Stimulated activated memory B cell treated with anti-CD40 and anti-IgM and Interleukin-4, amounts not matched to agents 10 μg/mL and 1 μg/mL and 100 μg/mL, for 72 hours (primary cell): ENCODE measurements at regions not wholly inside any gene's neighbourhood (a gene's known extent, or its start where the extent isn't known, plus 50 kb on each side); places are given as distances from the start of the nearest gene placed in this dataset.
A peak's percentile ranks its signal among the peaks of the same experiment; 100 is the strongest.

ENCODE experiments used
- ATAC-seq: fragments of 150-1000 bp; cut with Tn5 transposase; 2 replicates; pipeline ENCODE4 v1.10.0; 2021
- H3K27ac Mint-ChIP-seq: one replicate; pipeline ENCODE4 v1.8.0; 2022; ENCODE audit warnings: mild to moderate bottlenecking, mixed read lengths
- H3K27me3 Mint-ChIP-seq: one replicate; pipeline ENCODE4 v1.8.0; 2022; ENCODE audit warnings: mixed read lengths
- H3K36me3 Mint-ChIP-seq: one replicate; pipeline ENCODE4 v1.8.0; 2022; ENCODE audit warnings: mixed read lengths
- H3K4me1 Mint-ChIP-seq: one replicate; pipeline ENCODE4 v1.8.0; 2022; ENCODE audit warnings: mixed read lengths
- H3K4me3 Mint-ChIP-seq: one replicate; pipeline ENCODE4 v1.8.0; 2022; ENCODE audit warnings: mild to moderate bottlenecking, moderate library complexity, mixed read lengths
- H3K9me3 Mint-ChIP-seq: one replicate; pipeline ENCODE4 v1.8.0; 2022; ENCODE audit warnings: mixed read lengths

DNA sequence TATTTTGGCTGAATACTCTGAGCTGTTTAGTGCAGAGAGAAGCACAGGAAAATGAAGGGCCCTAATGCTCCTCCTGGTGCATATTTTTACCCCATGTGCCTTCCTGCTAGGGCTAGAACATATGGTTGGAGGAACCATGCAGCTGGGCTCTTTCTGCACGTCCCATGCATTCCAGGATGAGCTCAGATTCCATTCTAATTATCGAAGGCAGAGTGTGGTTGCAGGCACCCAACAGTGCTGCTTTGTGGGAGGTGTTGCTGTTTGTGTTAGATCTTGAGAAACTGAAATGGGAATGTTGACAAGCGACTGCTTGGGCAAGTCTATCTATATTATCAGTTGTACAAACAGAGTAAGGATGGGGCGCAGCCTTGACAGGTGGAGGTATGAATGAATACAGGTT, 419.5 kb downstream of the DHX35 start:
- Mint-ChIP-seq H3K4me3 (no peak overlapping the region), H3K36me3 (no peaks in the 10 kb centered on the region), H3K9me3 (no peaks in the 10 kb centered on the region), H3K4me1 (no peaks in the 10 kb centered on the region), H3K27me3 (no peaks in the 10 kb centered on the region), H3K27ac (no peak overlapping the region)
- no peak for ATAC-seq

DNA sequence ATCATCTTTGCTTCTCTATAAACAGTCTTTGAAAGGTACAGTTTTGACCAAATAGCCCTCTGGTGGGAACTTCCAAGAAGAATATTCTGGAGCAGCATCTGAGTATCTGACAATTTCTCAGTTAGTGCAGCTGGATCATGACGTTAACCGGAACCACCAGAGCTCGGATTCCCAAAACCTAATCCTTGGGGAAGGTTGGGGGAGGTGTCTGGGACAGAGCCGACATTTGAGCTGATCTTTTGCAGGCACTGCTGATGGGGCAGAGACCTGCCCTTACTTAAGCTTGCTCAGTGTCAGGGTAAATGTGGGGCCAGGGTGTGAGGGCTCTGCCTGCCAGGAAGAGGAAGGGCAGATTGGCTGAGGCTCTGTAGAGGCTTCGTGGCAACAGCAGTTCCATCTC, 416.6 kb downstream of the DHX35 start:
- H3K27me3 Mint-ChIP-seq = no peaks in the 10 kb centered on the region
- no peaks in the 10 kb centered on the region for H3K9me3 Mint-ChIP-seq
- H3K4me3 Mint-ChIP-seq = no peak overlapping the region
- no peaks in the 10 kb centered on the region for H3K4me1 Mint-ChIP-seq
- H3K27ac Mint-ChIP-seq = no peak overlapping the region
- peak; percentile 24 for ATAC-seq
- no peaks in the 10 kb centered on the region for H3K36me3 Mint-ChIP-seq

DNA sequence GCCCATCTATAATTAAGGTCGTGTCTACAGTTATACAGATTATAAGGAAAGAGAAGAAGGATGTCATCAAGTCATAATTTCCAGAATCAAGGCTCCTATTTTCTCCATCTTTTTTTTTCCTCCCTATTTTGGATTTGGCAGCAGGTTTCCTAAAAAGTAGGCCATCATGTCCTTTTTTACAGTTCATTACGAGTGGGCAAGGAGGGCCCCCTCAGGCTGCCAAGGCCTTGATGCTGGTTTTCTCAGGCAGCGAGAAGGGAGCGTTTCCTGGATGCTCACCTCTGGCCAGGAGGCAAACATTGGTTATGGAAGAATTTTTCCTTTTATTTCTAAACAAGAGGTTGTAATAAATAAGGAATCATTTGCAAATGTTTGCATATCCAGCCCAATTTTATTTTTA, 414.6 kb downstream of the DHX35 start:
- no peaks in the 10 kb centered on the region for H3K27me3 Mint-ChIP-seq
- H3K27ac Mint-ChIP-seq = no peak overlapping the region
- no peak overlapping the region for H3K4me3 Mint-ChIP-seq
- no peaks in the 10 kb centered on the region for H3K9me3 Mint-ChIP-seq
- H3K36me3 Mint-ChIP-seq = no peaks in the 10 kb centered on the region
- no peaks in the 10 kb centered on the region for H3K4me1 Mint-ChIP-seq
- ATAC-seq = no peak

DNA sequence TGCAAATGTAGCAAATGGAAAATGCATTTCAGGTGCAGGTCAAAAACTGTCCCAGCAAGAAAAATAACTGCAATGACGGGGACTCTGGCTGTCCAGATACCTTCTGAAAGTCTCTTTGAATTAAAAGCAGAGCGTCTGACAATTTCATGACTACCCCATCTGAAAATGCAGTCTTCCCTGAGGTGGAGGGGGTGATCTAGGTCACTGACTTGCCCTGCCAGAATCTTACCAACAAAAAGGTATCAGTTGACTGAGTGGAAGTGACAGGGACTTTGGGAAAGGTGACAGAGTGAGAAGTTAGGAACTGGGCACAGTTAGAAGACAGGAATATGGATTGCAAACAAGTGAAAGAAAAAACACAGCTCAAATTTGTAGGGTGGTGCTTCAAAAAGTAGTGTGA, 402.2 kb downstream of the DHX35 start:
- Mint-ChIP-seq H3K9me3 (peaks cover 8% of the 10 kb centered on the region), H3K27me3 (no peaks in the 10 kb centered on the region), H3K4me3 (no peak overlapping the region), H3K4me1 (peaks cover 25% of the 10 kb centered on the region), H3K27ac (no peak overlapping the region), H3K36me3 (no peaks in the 10 kb centered on the region)
- ATAC-seq = no peak

DNA sequence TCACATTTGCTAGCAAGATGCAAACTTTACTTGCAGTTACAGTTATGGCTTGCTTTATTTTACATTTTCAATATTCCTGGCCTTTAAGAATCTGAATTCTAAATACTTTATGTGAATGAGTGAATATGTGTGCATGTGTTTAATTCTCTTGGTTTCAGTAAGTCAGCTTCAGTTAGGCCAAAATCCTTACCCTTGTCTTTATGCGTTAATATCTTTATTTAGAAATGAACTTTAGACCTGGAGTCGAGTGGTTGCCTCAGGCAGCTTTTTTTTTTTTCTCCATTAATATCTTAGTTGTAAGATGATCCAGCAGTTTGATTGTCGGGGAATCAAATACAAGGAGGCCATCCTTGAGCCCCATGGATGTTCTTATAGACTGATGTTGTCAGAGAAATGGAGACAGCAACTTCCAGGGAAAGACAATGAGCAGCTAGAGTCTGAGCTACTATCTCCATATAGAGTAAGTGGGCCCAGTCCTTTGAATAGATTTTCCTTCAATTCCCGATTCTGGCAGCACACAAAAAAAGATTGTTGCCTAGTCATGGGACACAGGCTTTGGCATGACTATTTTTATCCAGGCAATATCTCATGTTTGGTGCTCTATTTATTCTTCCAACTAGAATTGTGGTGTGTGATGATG, 398.0 kb downstream of the DHX35 start:
- no peak for ATAC-seq
- Mint-ChIP-seq H3K4me1 (peaks cover 33% of the 10 kb centered on the region), H3K36me3 (no peaks in the 10 kb centered on the region)

DNA sequence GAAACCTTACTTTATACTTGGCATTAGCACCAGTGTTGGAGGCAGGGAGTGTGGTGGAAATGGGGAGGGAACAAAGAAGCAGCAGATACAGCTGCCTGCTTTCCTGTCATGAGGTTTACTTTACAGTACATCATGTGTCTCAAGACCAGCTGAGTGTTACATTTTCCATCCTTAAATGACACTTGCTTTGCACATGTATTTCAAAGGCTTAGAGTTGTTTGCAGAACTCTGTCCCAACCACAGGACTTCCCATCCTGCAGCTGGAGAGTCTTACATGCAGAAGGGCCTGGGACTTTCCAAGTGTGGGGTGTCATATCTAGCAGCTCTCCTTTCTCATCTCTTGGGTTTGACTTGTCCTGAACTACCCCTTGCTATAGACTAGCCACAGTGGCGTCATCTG, 395.9 kb downstream of the DHX35 start:
- Mint-ChIP-seq H3K4me1 (peaks cover 25% of the 10 kb centered on the region), H3K9me3 (peaks cover 5% of the 10 kb centered on the region), H3K27ac (peak overlapping the region; percentile 14), H3K27me3 (no peaks in the 10 kb centered on the region), H3K4me3 (no peak overlapping the region), H3K36me3 (no peaks in the 10 kb centered on the region)
- peak; percentile 90 for ATAC-seq

More for the DNA sequence above, 398.0 kb downstream of the DHX35 start:
- Mint-ChIP-seq H3K4me3 (no peak overlapping the region), H3K27me3 (no peaks in the 10 kb centered on the region), H3K9me3 (no peaks in the 10 kb centered on the region), H3K27ac (no peak overlapping the region)

DNA sequence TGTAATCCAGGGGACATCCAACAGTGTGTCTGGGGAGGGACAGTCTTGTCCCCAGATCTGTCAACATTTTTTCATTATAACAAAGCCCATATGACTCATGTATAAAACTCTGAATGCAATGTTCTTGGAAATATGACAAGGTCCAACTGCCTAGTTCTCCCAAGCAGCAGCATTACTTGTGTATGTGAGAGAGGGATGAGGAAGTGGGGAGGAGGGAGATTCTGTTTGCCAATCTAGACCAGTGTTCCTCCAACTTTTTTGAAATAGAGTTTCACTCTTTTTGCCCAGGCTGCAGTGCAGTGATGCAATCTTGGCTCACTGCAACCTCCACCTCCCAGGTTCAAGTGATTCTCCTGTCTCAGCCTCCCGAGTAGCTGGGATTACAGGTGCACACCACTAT, 394.8 kb downstream of the DHX35 start:
- H3K27me3 Mint-ChIP-seq = no peaks in the 10 kb centered on the region
- H3K4me3 Mint-ChIP-seq = no peak overlapping the region
- H3K9me3 Mint-ChIP-seq = peaks cover 5% of the 10 kb centered on the region
- peaks cover 25% of the 10 kb centered on the region for H3K4me1 Mint-ChIP-seq
- ATAC-seq = no peak
- H3K36me3 Mint-ChIP-seq = no peaks in the 10 kb centered on the region
- peak overlapping the region; percentile 14 for H3K27ac Mint-ChIP-seq

DNA sequence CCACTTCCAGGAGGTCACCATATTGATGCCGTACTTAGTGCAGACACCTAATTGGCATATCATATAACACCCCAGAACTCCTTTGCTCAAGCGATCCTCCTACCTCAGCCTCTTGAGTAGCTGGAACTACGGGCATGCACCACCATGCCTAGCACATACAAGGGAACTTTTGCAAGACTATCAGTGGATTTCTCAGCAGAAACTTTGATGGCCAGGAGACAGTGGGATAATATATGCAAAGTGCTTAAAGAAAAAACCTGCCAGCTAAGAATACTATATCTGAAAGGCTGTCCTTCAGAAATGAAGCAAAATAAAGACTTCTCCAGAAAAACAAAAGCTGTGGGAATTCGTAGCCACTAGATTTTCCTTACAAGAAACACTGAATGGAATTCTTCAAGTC, 387.1 kb downstream of the DHX35 start:
- Mint-ChIP-seq H3K4me1 (no peaks in the 10 kb centered on the region), H3K27ac (no peak overlapping the region), H3K9me3 (peaks cover 24% of the 10 kb centered on the region), H3K4me3 (no peak overlapping the region), H3K36me3 (peaks cover 9% of the 10 kb centered on the region), H3K27me3 (no peaks in the 10 kb centered on the region)
- ATAC-seq = no peak

DNA sequence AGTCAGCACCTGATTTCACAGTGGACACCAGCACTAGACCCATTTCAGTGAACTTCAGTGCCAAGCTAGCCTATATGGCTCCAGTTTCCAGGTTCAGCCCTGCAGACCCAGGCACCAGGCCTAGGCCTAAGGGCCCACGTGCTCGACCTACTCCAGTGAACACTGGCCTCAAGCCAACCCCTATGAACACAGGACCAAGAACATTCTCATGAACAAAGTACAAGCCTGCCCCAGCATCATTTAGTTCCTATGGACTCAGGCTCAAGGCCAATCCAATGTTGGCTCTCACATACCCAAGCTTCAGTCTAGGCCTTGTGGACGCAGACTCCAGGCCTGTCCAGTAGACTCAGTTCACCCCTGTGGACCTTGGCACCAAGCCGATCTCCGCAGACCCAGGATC, 385.5 kb downstream of the DHX35 start:
- Mint-ChIP-seq H3K4me1 (peaks cover 2% of the 10 kb centered on the region), H3K4me3 (no peak overlapping the region), H3K27me3 (no peaks in the 10 kb centered on the region), H3K36me3 (peaks cover 9% of the 10 kb centered on the region), H3K27ac (no peak overlapping the region), H3K9me3 (peaks cover 21% of the 10 kb centered on the region)
- ATAC-seq = no peak

DNA sequence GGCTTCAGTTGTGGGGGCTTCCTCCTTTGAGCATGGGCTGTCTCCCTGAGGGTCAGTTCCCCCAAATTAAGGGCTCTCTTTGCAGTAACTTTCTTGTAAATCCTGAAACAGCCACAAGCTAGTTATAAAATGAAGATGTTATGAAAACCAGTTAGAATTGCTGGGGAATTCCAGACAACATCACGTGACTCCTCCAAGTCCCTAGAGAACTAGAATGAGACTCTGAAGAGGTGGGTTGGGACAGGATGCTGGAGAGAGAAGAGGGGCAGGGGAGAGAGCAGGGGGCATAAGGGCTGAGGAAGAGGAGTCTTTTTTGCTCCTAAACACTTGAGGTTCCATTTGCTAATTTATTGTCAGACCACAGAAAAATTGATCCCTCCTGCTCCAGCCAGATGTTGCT, 380.3 kb downstream of the DHX35 start:
- ATAC-seq = no peak
- Mint-ChIP-seq H3K4me1 (peaks cover 39% of the 10 kb centered on the region), H3K4me3 (no peak overlapping the region), H3K9me3 (peaks cover 4% of the 10 kb centered on the region), H3K27me3 (no peaks in the 10 kb centered on the region), H3K27ac (peak overlapping the region; percentile 16), H3K36me3 (peaks cover 6% of the 10 kb centered on the region)

DNA sequence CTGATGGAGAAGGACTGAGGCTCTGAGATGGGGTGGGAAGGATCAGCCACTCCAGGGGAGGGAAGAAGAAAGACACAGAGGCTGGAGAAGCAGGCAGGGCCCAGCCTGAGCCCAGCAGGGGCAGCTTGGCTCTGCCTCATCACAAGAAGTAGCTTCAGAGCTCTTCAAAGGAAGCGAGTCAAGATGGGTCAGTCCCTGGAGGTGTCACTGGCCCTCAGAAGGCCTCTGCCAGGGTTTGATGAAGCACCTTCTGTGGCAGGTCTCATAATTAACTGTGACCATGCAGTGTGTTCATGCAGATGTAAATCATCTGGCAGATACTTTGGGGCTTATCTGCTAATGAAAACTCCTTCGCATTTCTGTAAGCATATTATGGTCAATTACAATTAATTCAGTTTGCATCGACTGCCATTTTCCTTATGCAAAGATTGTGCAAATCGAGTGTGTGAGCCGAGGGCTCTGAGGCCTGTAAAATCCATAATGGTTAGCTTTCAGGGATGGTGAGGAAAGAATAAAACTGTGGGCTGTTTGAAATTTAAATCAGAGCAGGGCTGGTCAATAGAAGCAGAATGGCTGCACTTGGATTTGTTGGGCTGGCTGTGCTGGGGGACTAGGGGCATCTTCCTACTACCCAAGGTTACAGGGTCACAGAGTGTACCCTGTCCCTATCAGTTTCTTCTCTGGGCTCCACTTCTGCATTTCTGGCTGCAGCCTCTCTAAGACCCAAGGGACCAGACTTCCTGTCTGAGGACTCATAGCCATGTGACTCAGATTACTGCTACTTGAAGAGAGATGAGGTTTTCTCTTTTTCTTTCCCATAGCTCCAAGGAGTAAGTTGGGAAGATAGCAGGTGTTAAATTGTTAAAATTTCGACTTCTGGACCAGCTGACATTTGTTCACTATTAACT, 376.6 kb downstream of the DHX35 start:
- H3K9me3 Mint-ChIP-seq = no peaks in the 10 kb centered on the region
- peaks cover 6% of the 10 kb centered on the region for H3K36me3 Mint-ChIP-seq
- H3K4me3 Mint-ChIP-seq = no peak overlapping the region
- peak overlapping the region; percentile 61 for H3K27ac Mint-ChIP-seq
- H3K4me1 Mint-ChIP-seq = peaks cover 39% of the 10 kb centered on the region
- peak; percentile 100 for ATAC-seq
- H3K27me3 Mint-ChIP-seq = no peaks in the 10 kb centered on the region

DNA sequence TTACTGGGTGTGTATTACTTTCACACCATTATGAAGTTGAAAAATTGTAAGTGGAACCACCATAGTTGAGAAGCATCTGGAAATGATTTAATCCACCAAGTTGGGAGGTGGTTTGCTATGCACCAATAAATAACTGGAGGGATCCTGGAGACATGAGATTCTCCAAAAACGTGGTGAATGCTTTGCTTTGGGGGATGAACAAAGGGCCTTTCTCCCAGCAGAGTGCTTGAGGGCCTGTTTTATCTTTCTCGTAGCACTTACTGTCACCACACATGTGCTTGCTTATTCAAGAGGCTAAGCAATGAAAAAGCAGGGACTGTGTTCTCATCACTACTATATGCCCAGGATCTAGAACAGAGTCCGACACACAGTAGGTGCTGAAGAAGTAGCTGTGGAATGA, 371.1 kb downstream of the DHX35 start:
- Mint-ChIP-seq H3K27ac (no peak overlapping the region), H3K4me3 (no peak overlapping the region), H3K4me1 (peaks cover 8% of the 10 kb centered on the region), H3K36me3 (peaks cover 5% of the 10 kb centered on the region), H3K27me3 (no peaks in the 10 kb centered on the region), H3K9me3 (no peaks in the 10 kb centered on the region)
- ATAC-seq = no peak

DNA sequence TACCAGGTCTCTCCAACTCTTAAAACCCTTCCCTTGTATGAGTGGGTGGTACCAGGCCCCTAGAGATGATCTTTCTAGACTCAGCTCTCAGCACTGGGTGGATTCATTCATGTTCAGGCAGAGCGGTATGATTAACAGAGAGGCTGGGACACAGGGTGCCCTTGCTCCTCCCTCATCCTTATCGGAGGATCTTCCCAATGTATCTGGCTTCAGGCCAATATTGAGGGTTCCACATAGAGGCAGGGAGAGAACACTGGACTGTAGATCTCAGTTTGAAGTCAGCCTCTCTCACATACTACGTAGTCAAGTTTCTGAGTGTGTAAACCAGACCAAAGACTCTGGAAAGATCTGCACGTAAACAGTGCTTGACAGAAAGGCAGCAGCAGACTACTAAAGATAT, 366.2 kb downstream of the DHX35 start:
- H3K36me3 Mint-ChIP-seq = no peaks in the 10 kb centered on the region
- ATAC-seq = no peak
- no peak overlapping the region for H3K4me3 Mint-ChIP-seq
- H3K27me3 Mint-ChIP-seq = no peaks in the 10 kb centered on the region
- no peaks in the 10 kb centered on the region for H3K4me1 Mint-ChIP-seq
- no peaks in the 10 kb centered on the region for H3K9me3 Mint-ChIP-seq
- H3K27ac Mint-ChIP-seq = no peak overlapping the region

DNA sequence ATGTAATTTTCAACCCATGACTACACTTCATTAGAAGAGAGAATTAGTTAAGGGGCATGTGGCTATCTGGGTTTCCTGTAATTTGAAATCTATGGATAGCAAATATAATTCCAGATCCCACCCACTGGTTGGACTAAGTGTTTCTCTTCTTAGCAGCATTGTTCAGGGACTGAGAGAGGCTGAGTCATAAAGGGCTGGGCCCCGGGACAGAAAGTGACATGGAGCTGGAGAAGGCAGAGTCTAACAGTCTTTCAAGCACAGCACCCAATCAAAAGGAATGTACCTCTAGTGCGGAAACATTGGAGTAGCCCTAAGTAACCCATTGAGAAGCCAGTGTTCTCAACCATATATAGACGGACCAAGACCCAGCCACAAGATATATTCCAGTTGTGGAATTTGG, 363.9 kb downstream of the DHX35 start:
- Mint-ChIP-seq H3K4me1 (no peaks in the 10 kb centered on the region), H3K4me3 (no peak overlapping the region), H3K36me3 (no peaks in the 10 kb centered on the region), H3K27ac (no peak overlapping the region), H3K27me3 (no peaks in the 10 kb centered on the region), H3K9me3 (no peaks in the 10 kb centered on the region)
- no peak for ATAC-seq

DNA sequence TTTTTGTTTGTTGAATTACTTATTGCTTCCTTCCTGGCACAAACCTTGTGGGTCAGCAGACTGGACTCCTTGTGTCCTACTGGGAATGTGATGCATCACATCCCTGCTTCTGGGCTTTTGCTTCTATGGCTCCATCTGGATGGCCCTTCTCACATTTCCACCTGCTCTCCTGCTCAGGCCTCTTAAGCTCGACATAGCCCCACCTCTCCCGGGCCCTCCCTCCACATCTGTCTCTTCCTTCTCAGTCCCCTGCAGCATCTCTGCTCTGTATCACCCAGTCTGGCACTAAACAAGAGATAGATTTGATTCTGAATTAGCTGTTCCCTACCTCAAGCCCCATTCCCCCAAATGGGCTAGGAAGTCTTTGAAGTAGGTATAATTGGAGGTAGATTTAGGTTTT, 356.8 kb downstream of the DHX35 start:
- Mint-ChIP-seq H3K27ac (no peak overlapping the region), H3K4me1 (no peaks in the 10 kb centered on the region), H3K36me3 (no peaks in the 10 kb centered on the region), H3K27me3 (peaks cover 6% of the 10 kb centered on the region), H3K4me3 (no peak overlapping the region), H3K9me3 (no peaks in the 10 kb centered on the region)
- ATAC-seq = no peak

DNA sequence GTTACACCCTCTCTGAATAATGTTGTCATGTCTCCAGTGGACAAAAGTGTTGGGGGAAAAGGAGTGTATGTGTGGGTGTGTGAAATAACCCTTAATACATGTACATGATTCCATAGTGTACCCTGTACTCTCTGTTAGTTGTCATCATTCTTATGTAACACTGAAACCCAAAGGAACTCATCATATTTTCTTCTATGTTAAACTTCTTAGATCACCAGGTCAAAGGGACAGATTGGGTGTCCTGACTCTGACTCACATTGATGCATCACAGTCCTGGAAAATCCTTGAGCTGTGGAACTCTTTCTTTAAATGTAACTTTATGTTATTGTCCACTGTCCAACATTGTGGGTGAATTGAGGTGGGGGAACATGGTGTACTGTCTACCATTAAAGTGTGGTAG, 350.5 kb downstream of the DHX35 start:
- Mint-ChIP-seq H3K27me3 (no peaks in the 10 kb centered on the region), H3K27ac (no peak overlapping the region), H3K4me1 (peaks cover 24% of the 10 kb centered on the region), H3K9me3 (no peaks in the 10 kb centered on the region), H3K36me3 (no peaks in the 10 kb centered on the region), H3K4me3 (no peak overlapping the region)
- no peak for ATAC-seq
